Right lobe of liver (tissue), 4 donors: ENCODE measurements at regions not wholly inside any gene's neighbourhood (a gene's known extent, or its start where the extent isn't known, plus 50 kb on each side); places are given as distances from the start of the nearest gene placed in this dataset.

ENCODE experiments used
- CTCF ChIP-seq, 4 donors: fragments of 200-600 bp in 3 of 4; fragments of 450-650 bp in 1 of 4; IDR thresholded peaks; one replicate each; pipeline versions ENCODE4 v1.5.1 to v1.8.0; 2016 to 2022; ENCODE audit warnings: antibody characterized with exemption in 4 of 4, mild to moderate bottlenecking in 2 of 4
- POLR2A ChIP-seq: fragments of 450-650 bp; IDR thresholded peaks from one replicate; pipeline ENCODE4 v1.6.1; 2017; ENCODE audit warnings: antibody characterized with exemption, mild to moderate bottlenecking
- donor health status: DM: no; HTN: no; CAD: no.
- donor health status: DM: no; HTN: no; CAD: no.
- donor health status: DM: no; HTN: yes; CAD: no.

GRCh38 chr15:93296759-93297500, 207.9 kb upstream of the RGMA start:
- TF ChIP-seq CTCF (IDR thresholded peaks at IDR 0.05) (no peak), POLR2A (no peak)
